DND-41 (cell line): ENCODE measurements at regions not wholly inside any gene's neighbourhood (a gene's known extent, or its start where the extent isn't known, plus 50 kb on each side); places are given as distances from the start of the nearest gene placed in this dataset.

Experiments used
- ATAC-seq: fragments of 200-7000 bp; cut with Tn5 transposase; 3 replicates; pipeline ENCODE4 v1.9.1; 2021; ENCODE audit warnings: low read depth; ENCODE audit not compliant: insufficient read depth
- DNase-seq: peaks from one replicate; pipeline ENCODE4 v3.0.0-alpha.2; 2020
- H2AFZ ChIP-seq: 2 replicates; pipeline ENCODE4 v1.6.0; 2012; ENCODE audit warnings: low read depth, low read length
- H3K27ac ChIP-seq: 2 replicates; pipeline ENCODE4 v1.5.1; 2012; ENCODE audit warnings: low read length, inconsistent platforms
- H3K27me3 ChIP-seq: fragments of 200-600 bp; sonication (generic); 2 replicates; pipeline ENCODE4 v1.6.0; 2012; ENCODE audit warnings: low read length, mild to moderate bottlenecking, inconsistent platforms; ENCODE audit not compliant: insufficient read depth, poor library complexity
- H3K36me3 ChIP-seq: 2 replicates; pipeline ENCODE4 v1.5.1; 2012; ENCODE audit warnings: low read length, inconsistent platforms; ENCODE audit not compliant: insufficient read depth
- H3K4me1 ChIP-seq: 2 replicates; pipeline ENCODE4 v1.5.1; 2012; ENCODE audit warnings: mild to moderate bottlenecking, low read length; ENCODE audit not compliant: insufficient read depth
- H3K4me2 ChIP-seq: 2 replicates; pipeline ENCODE4 v1.6.0; 2012; ENCODE audit warnings: mild to moderate bottlenecking, moderate library complexity, low read length, inconsistent platforms; ENCODE audit not compliant: insufficient read depth
- H3K4me3 ChIP-seq, 2 experiments: fragments of 200-600 bp in 1 of 2; shearing (Covaris generic) in 1 of 2; 2 replicates each; pipeline ENCODE4 v1.5.1; 2012 to 2016; ENCODE audit warnings: inconsistent platforms in 2 of 2, low read length in 2 of 2, mild to moderate bottlenecking in 2 of 2, low read depth in 1 of 2, moderate library complexity in 1 of 2
- H3K79me2 ChIP-seq: 2 replicates; pipeline ENCODE4 v1.6.0; 2012; ENCODE audit warnings: low read length, inconsistent platforms; ENCODE audit not compliant: insufficient read depth
- H3K9ac ChIP-seq: 2 replicates; pipeline ENCODE4 v1.6.0; 2012; ENCODE audit warnings: low read depth, mild to moderate bottlenecking, inconsistent platforms, low read length, moderate library complexity
- H3K9me3 ChIP-seq: 2 replicates; pipeline ENCODE4 v1.5.1; 2012; ENCODE audit warnings: low read length, moderate library complexity, mild to moderate bottlenecking, inconsistent platforms; ENCODE audit not compliant: insufficient read depth, severe bottlenecking
- H4K20me1 ChIP-seq: 2 replicates; pipeline ENCODE4 v1.6.0; 2012; ENCODE audit warnings: low read length; ENCODE audit not compliant: insufficient read depth
- EZH2 ChIP-seq: IDR thresholded peaks from 3 replicates; pipeline ENCODE4 v1.6.1; 2012; ENCODE audit warnings: borderline replicate concordance, low read depth, mild to moderate bottlenecking, moderate library complexity, low read length, inconsistent platforms; ENCODE audit not compliant: severe bottlenecking
- TF ChIP-seq, protein P1 (sequence below): IDR thresholded peaks from 2 replicates; pipeline ENCODE4 v1.5.1; 2012; ENCODE audit warnings: borderline replicate concordance, low read length, moderate library complexity, mild to moderate bottlenecking; ENCODE audit not compliant: poor library complexity, severe bottlenecking; ENCODE audit errors: extremely low read depth

DNA sequence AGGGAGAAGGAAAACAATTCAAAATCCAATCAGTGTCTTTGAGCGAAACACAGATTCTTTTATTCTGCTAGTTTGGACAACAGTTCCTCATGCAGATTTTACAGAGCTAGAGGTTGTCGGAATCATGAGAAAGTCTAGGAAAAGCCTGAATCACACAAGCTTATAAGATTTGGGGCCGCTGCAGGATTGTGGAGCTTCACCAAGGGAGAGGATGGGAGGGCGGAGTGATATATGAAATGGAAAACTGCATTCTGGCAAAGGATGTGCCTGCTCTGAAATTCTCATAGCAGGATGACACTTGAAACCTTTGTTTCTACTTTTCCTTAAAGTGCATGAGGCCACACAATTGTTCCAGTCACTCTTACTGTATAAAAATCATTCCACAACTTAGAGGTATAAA lies 134.3 kb downstream of the OR2K2 start:
- Histone ChIP-seq H3K9me3 (no peaks in the 10 kb centered on the region), H4K20me1 (no peaks in the 10 kb centered on the region), H3K36me3 (no peaks in the 10 kb centered on the region), H3K27me3 (no peaks in the 10 kb centered on the region), H3K4me1 (no peaks in the 10 kb centered on the region), H3K79me2 (no peaks in the 10 kb centered on the region), H2AFZ (no peak overlapping the region), H3K4me2 (no peak overlapping the region), H3K4me3 (no peak overlapping the region), H3K27ac (no peak overlapping the region), H3K9ac (no peak overlapping the region)
- ATAC-seq (no peak), DNase-seq (no peak)
- TF ChIP-seq EZH2 = no peak
- TF ChIP-seq, protein P1, sequence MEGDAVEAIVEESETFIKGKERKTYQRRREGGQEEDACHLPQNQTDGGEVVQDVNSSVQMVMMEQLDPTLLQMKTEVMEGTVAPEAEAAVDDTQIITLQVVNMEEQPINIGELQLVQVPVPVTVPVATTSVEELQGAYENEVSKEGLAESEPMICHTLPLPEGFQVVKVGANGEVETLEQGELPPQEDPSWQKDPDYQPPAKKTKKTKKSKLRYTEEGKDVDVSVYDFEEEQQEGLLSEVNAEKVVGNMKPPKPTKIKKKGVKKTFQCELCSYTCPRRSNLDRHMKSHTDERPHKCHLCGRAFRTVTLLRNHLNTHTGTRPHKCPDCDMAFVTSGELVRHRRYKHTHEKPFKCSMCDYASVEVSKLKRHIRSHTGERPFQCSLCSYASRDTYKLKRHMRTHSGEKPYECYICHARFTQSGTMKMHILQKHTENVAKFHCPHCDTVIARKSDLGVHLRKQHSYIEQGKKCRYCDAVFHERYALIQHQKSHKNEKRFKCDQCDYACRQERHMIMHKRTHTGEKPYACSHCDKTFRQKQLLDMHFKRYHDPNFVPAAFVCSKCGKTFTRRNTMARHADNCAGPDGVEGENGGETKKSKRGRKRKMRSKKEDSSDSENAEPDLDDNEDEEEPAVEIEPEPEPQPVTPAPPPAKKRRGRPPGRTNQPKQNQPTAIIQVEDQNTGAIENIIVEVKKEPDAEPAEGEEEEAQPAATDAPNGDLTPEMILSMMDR = no peak

DNA sequence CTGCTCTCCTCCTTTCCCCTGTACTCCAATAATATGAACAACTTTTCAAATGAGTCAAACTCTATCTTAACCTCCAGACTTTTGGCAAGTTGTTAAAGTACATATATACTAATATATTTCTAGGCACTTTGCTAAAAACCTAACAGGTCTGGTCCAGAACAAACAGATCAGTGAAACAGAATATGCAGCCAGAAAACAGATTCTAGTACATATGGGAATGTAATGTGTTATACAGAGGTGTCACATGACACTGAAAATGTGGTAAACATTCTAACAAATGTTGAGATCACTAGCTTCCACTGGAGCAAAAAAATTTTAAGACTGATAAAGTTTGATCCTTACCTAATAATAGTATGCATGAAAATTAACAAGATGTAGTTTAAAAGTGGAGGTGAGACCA lies 136.9 kb downstream of the OR2K2 start:
- no peak overlapping the region for H2AFZ ChIP-seq

DNA sequence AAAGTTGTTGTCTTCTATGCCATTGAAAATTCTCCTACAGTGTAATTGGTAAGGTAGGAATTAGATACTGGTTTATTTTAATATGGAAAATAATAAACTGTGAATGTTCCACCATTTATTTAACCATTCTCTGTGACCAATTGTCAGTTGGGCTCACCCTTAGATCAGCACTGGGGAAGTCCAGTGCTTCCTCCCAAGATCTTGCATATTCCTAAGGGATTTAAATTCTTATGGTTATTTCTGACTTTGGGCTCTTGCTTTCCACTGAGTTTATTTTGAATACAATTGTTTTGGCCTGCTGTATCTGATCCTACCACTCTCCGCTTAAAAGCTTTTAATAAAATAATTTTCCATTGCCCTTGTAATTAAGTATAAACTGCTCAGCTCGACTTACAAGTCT lies 137.4 kb downstream of the OR2K2 start:
- Histone ChIP-seq H3K4me3 (no peak overlapping the region), H3K4me2 (no peak overlapping the region), H3K36me3 (no peaks in the 10 kb centered on the region), H3K9ac (no peak overlapping the region), H2AFZ (no peak overlapping the region), H4K20me1 (no peaks in the 10 kb centered on the region), H3K79me2 (no peaks in the 10 kb centered on the region), H3K27me3 (no peaks in the 10 kb centered on the region), H3K4me1 (no peaks in the 10 kb centered on the region), H3K9me3 (no peaks in the 10 kb centered on the region), H3K27ac (no peak overlapping the region)
- DNase-seq = no peak
- no peak for ATAC-seq
- no peak for TF ChIP-seq EZH2
- TF ChIP-seq, protein P1 = no peak

More for the DNA sequence above, 136.9 kb downstream of the OR2K2 start:
- H3K9ac ChIP-seq = no peak overlapping the region
- DNase-seq (no peak), ATAC-seq (no peak)
- H3K27me3 ChIP-seq = no peaks in the 10 kb centered on the region
- H3K4me1 ChIP-seq = no peaks in the 10 kb centered on the region
- no peaks in the 10 kb centered on the region for H3K36me3 ChIP-seq
- H3K79me2 ChIP-seq = no peaks in the 10 kb centered on the region
- H3K4me3 ChIP-seq = no peak overlapping the region
- H3K4me2 ChIP-seq = no peak overlapping the region
- H3K9me3 ChIP-seq = no peaks in the 10 kb centered on the region
- H3K27ac ChIP-seq = no peak overlapping the region
- no peaks in the 10 kb centered on the region for H4K20me1 ChIP-seq
- TF ChIP-seq EZH2 = no peak
- TF ChIP-seq, protein P1 = no peak

DNA sequence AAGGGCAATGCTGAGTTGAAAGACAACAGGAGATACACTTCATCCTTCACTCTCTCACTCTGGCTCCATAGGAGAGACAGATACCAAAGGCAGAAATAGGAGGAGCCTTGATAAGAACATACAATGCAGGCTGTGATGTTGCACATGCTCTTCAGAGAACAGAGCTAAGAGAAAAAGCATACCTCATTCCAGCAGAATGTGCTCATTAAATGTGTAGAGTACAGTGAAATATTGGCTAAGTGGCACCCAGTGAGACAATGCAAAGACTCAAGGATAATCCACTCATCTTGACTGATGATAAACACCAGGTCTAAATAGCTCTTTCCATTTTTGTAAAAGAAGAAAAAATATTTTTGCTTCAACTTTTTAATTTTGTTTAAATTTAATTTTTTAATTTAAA lies 139.7 kb downstream of the OR2K2 start:
- no peak overlapping the region for H3K4me2 ChIP-seq
- ATAC-seq (no peak), DNase-seq (no peak)
- TF ChIP-seq, protein P1 = no peak
- TF ChIP-seq EZH2 = no peak
- no peak overlapping the region for H2AFZ ChIP-seq
- no peaks in the 10 kb centered on the region for H3K4me1 ChIP-seq
- no peak overlapping the region for H3K27ac ChIP-seq
- no peak overlapping the region for H3K4me3 ChIP-seq
- no peaks in the 10 kb centered on the region for H3K79me2 ChIP-seq
- H4K20me1 ChIP-seq = no peaks in the 10 kb centered on the region
- no peak overlapping the region for H3K9ac ChIP-seq
- H3K36me3 ChIP-seq = no peaks in the 10 kb centered on the region
- H3K27me3 ChIP-seq = no peaks in the 10 kb centered on the region
- no peaks in the 10 kb centered on the region for H3K9me3 ChIP-seq
